H9 (cell line): ENCODE measurements at regions not wholly inside any gene's neighbourhood (a gene's known extent, or its start where the extent isn't known, plus 50 kb on each side); places are given as distances from the start of the nearest gene placed in this dataset.

Experiments
- DNase-seq: peaks from one replicate; pipeline ENCODE4 v3.0.0-alpha.2; 2017
- H2AFZ ChIP-seq: one replicate; pipeline ENCODE4 v1.6.1; 2013; ENCODE audit warnings: mild to moderate bottlenecking, low read length, control low read depth, moderate library complexity
- H2AK5ac ChIP-seq: 2 replicates; pipeline ENCODE4 v1.6.1; 2013; ENCODE audit warnings: low read length, control low read depth, mixed read lengths; ENCODE audit not compliant: insufficient read length
- H2BK120ac ChIP-seq: one replicate; pipeline ENCODE4 v1.6.1; 2013; ENCODE audit warnings: low read depth, mild to moderate bottlenecking, low read length, control low read depth, inconsistent platforms; ENCODE audit not compliant: poor library complexity, severe bottlenecking
- H2BK12ac ChIP-seq: 2 replicates; pipeline ENCODE4 v1.6.1; 2013; ENCODE audit warnings: low read length, control low read depth, mixed read lengths, low read depth; ENCODE audit not compliant: insufficient read length
- H2BK15ac ChIP-seq: 2 replicates; pipeline ENCODE4 v1.6.1; 2013; ENCODE audit warnings: low read depth, low read length, control low read depth
- H2BK20ac ChIP-seq: one replicate; pipeline ENCODE4 v1.6.1; 2013; ENCODE audit warnings: low read depth, mild to moderate bottlenecking, low read length, control low read depth, inconsistent platforms; ENCODE audit not compliant: poor library complexity, severe bottlenecking
- H2BK5ac ChIP-seq: 2 replicates; pipeline ENCODE4 v1.6.1; 2013; ENCODE audit warnings: low read length, control low read depth, mixed read lengths; ENCODE audit not compliant: insufficient read length
- H3K14ac ChIP-seq: 2 replicates; pipeline ENCODE4 v1.6.1; 2013; ENCODE audit warnings: low read length, control low read depth; ENCODE audit not compliant: insufficient read depth
- H3K18ac ChIP-seq: 2 replicates; pipeline ENCODE4 v1.6.1; 2013; ENCODE audit warnings: low read depth, mild to moderate bottlenecking, mixed read lengths, low read length, control low read depth; ENCODE audit not compliant: insufficient read length
- H3K23ac ChIP-seq: 2 replicates; pipeline ENCODE4 v1.6.1; 2013; ENCODE audit warnings: low read length, control low read depth, mixed read lengths, low read depth; ENCODE audit not compliant: insufficient read length
- H3K23me2 ChIP-seq: 2 replicates; pipeline ENCODE4 v1.6.1; 2013; ENCODE audit warnings: low read depth, mild to moderate bottlenecking, mixed read lengths, low read length, control low read depth; ENCODE audit not compliant: insufficient read length, poor library complexity, severe bottlenecking
- H3K27ac ChIP-seq: 2 replicates; pipeline ENCODE4 v1.5.1; 2013; ENCODE audit warnings: low read length, control low read depth, mixed read lengths, low read depth; ENCODE audit not compliant: insufficient read length
- H3K27me3 ChIP-seq: 2 replicates; pipeline ENCODE4 v1.6.1; 2013; ENCODE audit warnings: low read length, control low read depth, inconsistent platforms; ENCODE audit not compliant: insufficient read depth
- H3K4ac ChIP-seq: 2 replicates; pipeline ENCODE4 v1.6.1; 2013; ENCODE audit warnings: low read depth, mild to moderate bottlenecking, control low read depth, inconsistent platforms, low read length, moderate library complexity
- H3K4me1 ChIP-seq: 2 replicates; pipeline ENCODE4 v1.6.1; 2013; ENCODE audit warnings: low read length, control low read depth, inconsistent platforms; ENCODE audit not compliant: insufficient read depth
- H3K4me2 ChIP-seq: 2 replicates; pipeline ENCODE4 v1.6.1; 2013; ENCODE audit warnings: low read length, control low read depth, mixed read lengths; ENCODE audit not compliant: insufficient read length, insufficient read depth
- H3K56ac ChIP-seq: 2 replicates; pipeline ENCODE4 v1.6.1; 2013; ENCODE audit warnings: low read depth, mild to moderate bottlenecking, mixed read lengths, low read length, control low read depth; ENCODE audit not compliant: insufficient read length
- H3K79me1 ChIP-seq: 2 replicates; pipeline ENCODE4 v1.6.1; 2013; ENCODE audit warnings: low read depth, mild to moderate bottlenecking, moderate library complexity, low read length, control low read depth, inconsistent platforms; ENCODE audit not compliant: insufficient read depth, poor library complexity, severe bottlenecking
- H3K79me2 ChIP-seq: 2 replicates; pipeline ENCODE4 v1.6.1; 2013; ENCODE audit warnings: low read length, control low read depth, inconsistent platforms; ENCODE audit not compliant: insufficient read depth
- H3K9ac ChIP-seq: 2 replicates; pipeline ENCODE4 v1.6.1; 2013; ENCODE audit warnings: low read length, control low read depth, mixed read lengths; ENCODE audit not compliant: insufficient read length; ENCODE audit errors: extremely low read depth
- H3K9me3 ChIP-seq: one replicate; pipeline ENCODE4 v1.6.1; 2013; ENCODE audit warnings: low read depth, low read length, inconsistent platforms; ENCODE audit not compliant: control insufficient read depth
- H3T11ph ChIP-seq: one replicate; pipeline ENCODE4 v1.6.1; 2013; ENCODE audit warnings: mild to moderate bottlenecking, low read length, control low read depth, inconsistent platforms
- H4K20me1 ChIP-seq: one replicate; pipeline ENCODE4 v1.6.1; 2013; ENCODE audit not compliant: control insufficient read depth, insufficient read length, insufficient read depth
- H4K5ac ChIP-seq: 2 replicates; pipeline ENCODE4 v1.6.1; 2013; ENCODE audit warnings: low read depth, mild to moderate bottlenecking, mixed read lengths, low read length, control low read depth; ENCODE audit not compliant: insufficient read length
- H4K8ac ChIP-seq: replicated peaks from 2 replicates; pipeline ENCODE4 v1.6.1; 2013; ENCODE audit warnings: low read length, control low read depth, mixed read lengths, low read depth; ENCODE audit not compliant: insufficient read length
- H4K91ac ChIP-seq: 2 replicates; pipeline ENCODE4 v1.6.1; 2013; ENCODE audit warnings: low read depth, mild to moderate bottlenecking, moderate library complexity, mixed read lengths, low read length, control low read depth; ENCODE audit not compliant: insufficient read length
- H3K27ac Mint-ChIP-seq, 3 experiments: 2 replicates in 2 of 3; 3 replicates in 1 of 3; pipeline ENCODE4 v1.8.0; 2020 to 2021; ENCODE audit warnings: mixed read lengths in 3 of 3, mild to moderate bottlenecking in 1 of 3, moderate library complexity in 1 of 3
- H3K27me3 Mint-ChIP-seq: 2 replicates; pipeline ENCODE4 v1.8.0; 2021; ENCODE audit warnings: low read depth, mild to moderate bottlenecking, moderate library complexity, mixed read lengths
- H3K36me3 Mint-ChIP-seq, 3 experiments: 2 replicates in 2 of 3; 3 replicates in 1 of 3; pipeline ENCODE4 v1.8.0; 2020 to 2021; ENCODE audit warnings: low read depth in 3 of 3, mixed read lengths in 3 of 3; ENCODE audit not compliant: insufficient read depth in 1 of 3
- H3K4me1 Mint-ChIP-seq, 2 experiments: 2 replicates each; pipeline ENCODE4 v1.8.0; 2020; ENCODE audit warnings: mixed read lengths in 2 of 2
- H3K4me3 Mint-ChIP-seq, 2 experiments: 2 replicates in 1 of 2; 3 replicates in 1 of 2; pipeline ENCODE4 v1.8.0; 2020 to 2021; ENCODE audit warnings: mild to moderate bottlenecking in 2 of 2, mixed read lengths in 2 of 2, moderate library complexity in 1 of 2
- H3K9me3 Mint-ChIP-seq, 2 experiments: 2 replicates in 1 of 2; 3 replicates in 1 of 2; pipeline ENCODE4 v1.8.0; 2020; ENCODE audit warnings: mild to moderate bottlenecking in 2 of 2, mixed read lengths in 2 of 2, moderate library complexity in 1 of 2
- CTCF ChIP-seq: fragments of 200-600 bp; sonication (generic); conservative IDR thresholded peaks from 3 replicates; pipeline ENCODE4 v1.8.0; 2021; ENCODE audit warnings: antibody characterized with exemption, mild to moderate bottlenecking
- WGBS: extraction: QIAGEN DNeasy Blood & Tissue Kit; methylation state at CpG from one replicate; pipeline ENCODE4 v1.1.7; 2013; ENCODE audit warnings: missing lambda C conversion rate, low lambda C conversion rate, mixed read lengths; ENCODE audit not compliant: insufficient read length; ENCODE audit errors: extremely low coverage; 5-methylcytosine and 5-hydroxymethylcytosine counted together

- Histone ChIP-seq H3K56ac (no peak overlapping the region), H3T11ph (no peak overlapping the region), H3K23ac (no peak overlapping the region), H3K79me2 (no peaks in the 10 kb centered on the region), H2BK12ac (no peak overlapping the region), H3K9me3 (no peaks in the 10 kb centered on the region), H4K8ac (no peak overlapping the region), H4K5ac (no peak overlapping the region), H2AFZ (no peak overlapping the region), H3K4ac (no peak overlapping the region), H3K4me2 (no peak overlapping the region), H3K79me1 (no peaks in the 10 kb centered on the region), H2AK5ac (no peak overlapping the region), H3K9ac (no peak overlapping the region), H4K20me1 (no peaks in the 10 kb centered on the region), H4K91ac (no peak overlapping the region), H3K23me2 (no peaks in the 10 kb centered on the region), H3K18ac (no peak overlapping the region), H2BK15ac (no peak overlapping the region), H3K27ac (no peak overlapping the region), H3K4me1 (no peaks in the 10 kb centered on the region), H2BK5ac (no peak overlapping the region), H3K27me3 (no peaks in the 10 kb centered on the region), H2BK120ac (no peak overlapping the region), H3K14ac (no peak overlapping the region), H2BK20ac (no peak overlapping the region)
- Mint-ChIP-seq H3K27ac (no peak overlapping the region), H3K4me1 (0 out of 4 replicates have a peak, but pooled peaks cover 2% of the 10 kb centered on the region in 2 experiments), H3K36me3 (no peaks in the 10 kb centered on the region), H3K27me3 (peaks cover 15% of the 10 kb centered on the region), H3K9me3 (no peaks in the 10 kb centered on the region), H3K4me3 (no peak overlapping the region)
- no CpG with 5 or more reads among the region's 3 CpGs for WGBS
- TF ChIP-seq CTCF: no peak
- DNase-seq: no peak
Measured at GRCh38 chr6:946546-946945, 253.6 kb upstream of the EXOC2 start.
